GM23248 (cell line): ENCODE measurements at regions not wholly inside any gene's neighbourhood (a gene's known extent, or its start where the extent isn't known, plus 50 kb on each side); places are given as distances from the start of the nearest gene placed in this dataset.

Experiments
- EZH2 ChIP-seq: fragments of 200-600 bp; sonication (generic); IDR thresholded peaks from 2 replicates; pipeline ENCODE4 v1.6.1; 2018; ENCODE audit warnings: antibody characterized with exemption, mild to moderate bottlenecking; ENCODE audit not compliant: insufficient read depth, poor library complexity, severe bottlenecking
- EZH2phosphoT487 ChIP-seq: fragments of 200-600 bp; sonication (generic); IDR thresholded peaks from 2 replicates; pipeline ENCODE4 v1.6.1; 2018; ENCODE audit warnings: antibody characterized with exemption, moderate library complexity, mild to moderate bottlenecking, low read depth; ENCODE audit not compliant: insufficient read depth

GRCh38 chr1:219385787-219386427, 212.2 kb downstream of the LYPLAL1 start:
- no peak for TF ChIP-seq EZH2phosphoT487
- no peak for TF ChIP-seq EZH2
